Right renal pelvis (tissue), 4 donors: ENCODE measurements at regions not wholly inside any gene's neighbourhood (a gene's known extent, or its start where the extent isn't known, plus 50 kb on each side); places are given as distances from the start of the nearest gene placed in this dataset.

Experiments
- DNase-seq, 4 donors: peaks; one replicate each; pipeline ENCODE4 v3.0.0-alpha.2; 2013; ENCODE audit warnings: low read depth in 4 of 4, low spot score in 3 of 4, missing footprints in 1 of 4

DNA sequence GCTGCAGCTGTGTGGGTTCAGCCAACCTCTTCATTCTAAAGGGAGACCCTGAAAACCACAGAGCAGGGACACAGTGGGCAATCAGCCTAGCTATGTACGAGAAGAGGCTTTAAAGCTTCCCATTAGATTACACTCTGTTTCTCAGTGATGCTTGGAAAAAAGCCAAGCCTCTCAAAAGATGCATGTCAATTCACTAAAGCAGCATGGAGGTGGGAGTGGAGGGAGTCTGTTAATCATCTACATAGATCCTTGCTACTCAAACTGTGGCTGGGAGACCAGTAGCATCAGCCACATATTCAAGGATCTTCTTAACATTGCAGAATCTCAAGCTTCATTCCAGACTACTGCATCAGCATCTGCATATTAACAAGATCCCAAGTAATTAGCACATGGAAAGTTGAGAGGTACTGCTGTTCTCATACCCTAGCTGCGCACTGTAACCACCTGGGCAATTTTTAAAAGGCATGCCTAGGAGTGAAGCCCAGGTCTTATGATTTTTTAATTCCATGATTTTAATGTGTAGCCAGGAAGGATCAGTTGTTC lies 305.9 kb downstream of the PMP22 start:
- DNase-seq, result peak in 1 of 4 donors; percentile 26

- no peak for DNase-seq
Observed at GRCh38 chr17:14953405-14953804, 311.7 kb downstream of the PMP22 start.

GRCh38 chr17:14950686-14951085 lies 314.4 kb downstream of the PMP22 start:
- DNase-seq, result no peak

GRCh38 chr17:14950216-14950615 lies 314.9 kb downstream of the PMP22 start:
- no peak for DNase-seq

DNA sequence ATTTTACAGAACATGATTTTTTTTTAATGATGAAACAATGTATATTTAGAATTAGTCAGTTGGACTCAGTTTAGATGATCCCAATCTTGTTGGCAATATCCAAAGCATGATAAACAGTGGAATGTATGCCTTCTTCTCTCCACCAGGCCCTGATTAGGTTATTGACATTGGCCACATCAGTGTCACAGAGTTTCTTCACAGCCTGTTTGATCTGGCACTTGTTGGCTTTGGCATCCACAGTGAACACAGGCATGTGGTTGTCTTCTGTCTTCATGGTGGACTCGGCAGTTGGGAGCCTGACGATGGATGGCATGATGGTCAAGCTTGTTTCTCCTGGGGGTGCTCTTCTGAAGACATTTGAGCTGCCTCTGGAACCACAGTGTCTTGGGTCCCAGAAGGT lies 317.5 kb downstream of the PMP22 start:
- DNase-seq, result no peak

- DNase-seq, result no peak
Observed at GRCh38 chr17:14946481-14946880, 318.6 kb downstream of the PMP22 start.

GRCh38 chr17:14942526-14943190 lies 322.5 kb downstream of the PMP22 start:
- DNase-seq, result no peak

DNA sequence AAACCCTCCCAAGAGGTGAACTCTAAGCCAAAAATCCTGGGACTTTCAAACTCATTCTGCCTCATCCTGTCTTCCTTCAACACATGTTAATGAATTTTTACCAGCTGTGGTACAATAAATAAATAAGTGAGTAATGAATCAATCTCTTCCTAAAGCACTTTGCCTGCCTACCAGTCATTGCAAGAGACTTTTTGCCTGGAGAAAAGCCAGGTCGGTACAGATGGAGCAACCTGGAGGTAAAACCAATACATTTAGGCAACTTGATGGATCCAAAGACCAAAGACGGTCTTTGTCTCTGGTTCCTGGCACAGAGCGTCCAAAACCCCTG lies 324.2 kb downstream of the PMP22 start:
- DNase-seq, result no peak

GRCh38 chr17:14940108-14940937 lies 324.8 kb downstream of the PMP22 start:
- DNase-seq, result no peak

DNA sequence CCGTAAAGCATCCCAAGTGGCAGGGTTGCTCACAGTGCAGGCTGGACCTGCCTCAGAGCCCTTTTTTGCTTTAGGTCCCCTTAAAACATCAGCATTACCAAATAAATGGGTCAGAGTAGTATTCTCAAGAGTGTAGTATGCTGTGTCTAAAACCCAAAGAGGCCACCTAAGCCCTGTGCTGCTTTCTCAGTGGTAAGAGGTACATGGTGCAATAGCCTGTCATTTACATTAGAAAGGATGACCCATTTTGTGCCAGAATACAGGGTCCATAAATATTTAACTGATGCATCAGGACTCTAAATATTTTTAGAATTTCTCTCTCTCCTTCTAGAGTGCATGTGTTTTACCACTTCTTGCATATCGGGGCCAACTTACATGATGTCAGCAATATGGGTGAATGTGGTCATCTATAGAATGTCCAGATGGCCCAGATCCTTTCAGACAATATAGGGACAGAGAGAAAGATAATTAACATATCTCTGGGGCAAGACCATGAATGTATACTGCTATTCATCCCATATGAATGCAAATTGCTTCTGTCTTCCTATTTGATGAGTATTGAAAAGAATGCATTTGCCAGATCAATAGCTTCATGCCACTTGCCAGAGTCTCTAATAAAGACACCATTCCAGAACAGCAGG lies 329.2 kb downstream of the PMP22 start:
- DNase-seq, result no peak

- no peak for DNase-seq
Observed at GRCh38 chr17:14935139-14935841, 329.8 kb downstream of the PMP22 start.

GRCh38 chr17:14933676-14934075 lies 331.4 kb downstream of the PMP22 start:
- no peak for DNase-seq

DNA sequence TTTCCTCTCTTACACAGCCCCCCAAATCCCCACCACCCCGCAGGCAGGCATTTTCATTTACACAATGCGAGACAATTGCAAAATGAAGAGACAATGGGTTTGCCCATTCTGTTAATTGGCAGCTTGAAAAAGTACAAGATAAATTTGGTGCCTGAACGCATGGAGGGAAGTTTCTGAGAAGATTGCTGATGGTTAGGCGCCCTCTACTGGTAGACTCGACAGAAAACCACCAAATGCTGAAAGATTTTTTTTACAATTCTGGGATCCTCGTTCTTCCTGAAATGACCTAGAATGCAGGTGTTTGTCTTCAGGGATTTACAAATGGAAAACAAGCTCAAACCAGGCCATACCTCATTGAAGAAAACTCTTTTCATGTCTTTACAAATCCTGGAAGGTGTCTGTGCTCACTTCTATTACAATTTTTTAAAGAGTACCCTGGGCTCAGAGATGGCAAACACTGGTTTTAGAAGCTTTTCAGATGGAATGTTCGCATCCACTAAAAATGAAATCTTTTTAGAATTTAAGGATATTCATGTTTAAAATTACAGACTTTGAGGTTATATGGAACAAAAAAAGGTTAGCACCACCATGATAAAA lies 338.5 kb downstream of the PMP22 start:
- peak; percentile 57 to 69 (median 66) for DNase-seq

- DNase-seq, result no peak
Observed at GRCh38 chr17:14926073-14926472, 339.1 kb downstream of the PMP22 start.

- DNase-seq, result no peak
Observed at GRCh38 chr17:14925498-14925897, 339.6 kb downstream of the PMP22 start.

DNA sequence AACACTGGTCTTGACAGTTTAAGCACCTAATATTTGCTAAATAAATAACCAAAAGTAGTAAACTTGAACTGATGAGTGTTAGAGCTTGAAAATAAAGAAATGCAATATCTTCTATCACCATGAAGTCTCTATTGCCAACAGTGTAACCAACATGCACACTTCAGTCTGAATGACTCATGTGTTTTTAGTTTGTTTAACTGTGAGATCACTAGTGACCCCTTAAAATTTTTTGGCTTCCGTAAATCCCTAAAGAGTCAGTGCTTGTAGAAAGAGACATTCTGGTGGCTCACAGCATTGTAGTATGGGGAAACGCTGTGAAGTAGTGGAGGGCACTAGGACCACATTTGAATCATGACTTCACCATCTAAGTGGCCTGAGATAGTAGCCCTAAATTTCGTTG lies 341.1 kb downstream of the PMP22 start:
- DNase-seq, result no peak

DNA sequence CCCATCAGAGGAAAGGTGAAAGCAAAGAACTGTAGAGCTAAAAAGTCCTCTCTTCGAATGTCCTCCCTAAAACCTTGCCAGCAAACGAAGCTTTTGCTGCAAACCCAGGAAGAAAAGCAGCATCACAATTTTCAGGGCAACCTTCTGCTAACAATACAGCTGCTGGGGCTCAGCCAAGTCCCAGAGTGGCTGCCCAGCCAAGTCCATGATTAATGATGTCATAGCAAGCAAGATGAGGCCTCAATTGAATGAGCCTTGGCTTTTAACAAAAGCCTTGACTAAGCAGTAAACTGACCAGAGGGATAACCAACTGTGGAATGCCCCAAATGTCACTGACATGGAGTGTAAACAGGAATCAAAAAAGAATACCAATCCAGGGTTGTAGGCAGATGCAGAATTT lies 342.7 kb downstream of the PMP22 start:
- DNase-seq, result no peak

DNA sequence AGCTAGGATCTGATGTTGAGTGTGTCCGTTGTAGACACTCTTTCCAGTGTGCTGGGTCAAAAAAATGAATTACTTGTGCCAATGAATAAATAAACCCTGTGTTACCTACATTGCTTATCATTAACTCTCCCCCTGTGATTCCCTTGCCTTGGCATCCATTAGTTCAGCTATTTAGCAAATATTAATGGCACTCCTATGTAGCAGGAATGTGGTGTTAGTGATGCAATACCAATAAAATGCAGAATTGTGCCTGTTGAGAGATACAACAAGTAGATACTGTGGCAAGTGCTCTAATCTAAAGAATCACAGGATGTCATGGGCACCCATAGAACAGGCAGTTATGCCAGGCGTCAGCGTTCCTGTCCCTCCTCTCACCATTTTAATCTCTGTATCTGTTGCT lies 343.2 kb downstream of the PMP22 start:
- DNase-seq, result no peak

DNA sequence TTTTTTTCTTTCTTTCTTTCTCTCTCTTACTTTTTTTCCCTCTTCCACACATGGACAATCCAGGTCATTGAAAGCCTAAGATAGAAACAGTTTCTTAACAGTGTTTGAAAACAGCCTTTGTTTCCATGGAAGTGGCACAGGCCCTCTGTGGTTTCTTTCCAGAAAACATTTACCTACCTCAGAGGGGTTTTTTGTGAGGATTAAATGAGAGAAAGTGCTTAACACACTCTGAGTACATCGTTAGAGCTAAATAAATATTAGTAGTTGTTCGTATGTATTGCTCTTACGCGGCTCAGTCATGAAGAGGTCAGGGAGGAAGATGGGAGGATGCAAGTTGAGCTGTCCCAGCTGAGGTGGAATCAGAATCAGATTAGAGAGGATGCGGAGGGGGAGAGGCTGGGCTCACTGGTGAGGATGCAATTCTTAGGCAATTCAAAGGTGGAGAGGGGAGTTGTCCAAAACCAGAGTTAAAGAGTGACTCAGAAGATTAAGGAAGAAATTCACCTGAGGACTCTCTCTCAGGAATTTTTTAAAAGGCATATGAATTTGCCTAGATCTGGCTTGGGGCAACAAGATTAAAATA lies 345.4 kb downstream of the PMP22 start:
- peak in 1 of 4 donors; percentile 12 for DNase-seq

GRCh38 chr17:14919094-14919493 lies 346.0 kb downstream of the PMP22 start:
- no peak for DNase-seq
